ENCODE measurements at regions not wholly inside any gene's neighbourhood (a gene's known extent, or its start where the extent isn't known, plus 50 kb on each side); places are given as distances from the start of the nearest gene placed in this dataset.
"Not testable (repeated sequence)": the region's sequence is repeated elsewhere in the genome, so short reads cannot be mapped to it uniquely, and the experiment has no call there.

DNA sequence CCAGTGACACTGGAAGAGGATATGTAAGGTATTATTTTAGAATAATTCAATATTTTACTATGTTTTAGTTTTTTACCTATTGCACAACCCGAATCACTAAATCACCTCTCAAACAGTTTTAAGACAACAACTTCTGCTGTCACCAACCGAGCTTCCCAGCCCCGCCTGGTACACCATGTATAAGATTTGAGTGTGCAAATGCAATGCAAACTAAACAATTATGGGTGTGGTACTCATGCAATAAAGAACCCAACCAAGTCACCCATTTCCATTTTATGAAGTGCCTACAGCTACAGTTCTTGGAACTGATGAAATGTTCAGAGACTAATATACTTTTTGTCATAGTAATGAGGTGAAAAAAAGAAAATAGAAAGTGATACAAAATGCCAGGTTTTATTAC lies 256.2 kb downstream of the TAFA4 start:
- TF ChIP-seq CTCF (IDR thresholded peaks at IDR 0.05) = no peak
- no peak for TF ChIP-seq POLR2A (IDR thresholded peaks at IDR 0.05)
- intact Hi-C loops (cut with DNase I) = no loop called here
- DNase-seq = no peak
- Histone ChIP-seq H3K27me3 (no peaks in the 10 kb centered on the region), H3K4me3 (no peak overlapping the region), H3K4me1 (replicated peaks in 1 of 2) (no peaks in the 10 kb centered on the region), H3K9me3 (replicated peaks in 1 of 3) (no peaks in the 10 kb centered on the region), H3K27ac (no peak overlapping the region), H3K36me3 (replicated peaks in 1 of 2) (no peaks in the 10 kb centered on the region)
- 78 to 88% (median 83%) methylated on average over 3 of the region's 3 CpGs for WGBS, 4 donors

GRCh38 chr3:68667346-68667745 lies 265.0 kb downstream of the TAFA4 start:
- no peak for DNase-seq
- intact Hi-C loops (cut with DNase I) = no loop called here
- H3K4me1 ChIP-seq (replicated peaks in 1 of 2) = no peaks in the 10 kb centered on the region
- no peak for TF ChIP-seq POLR2A (IDR thresholded peaks at IDR 0.05)
- TF ChIP-seq CTCF (IDR thresholded peaks at IDR 0.05) = no peak
- H3K27me3 ChIP-seq = no peaks in the 10 kb centered on the region
- no peaks in the 10 kb centered on the region for H3K36me3 ChIP-seq (replicated peaks in 1 of 2)
- H3K27ac ChIP-seq = no peak overlapping the region
- no peak overlapping the region for H3K4me3 ChIP-seq
- no peaks in the 10 kb centered on the region for H3K9me3 ChIP-seq (replicated peaks in 1 of 3)

DNA sequence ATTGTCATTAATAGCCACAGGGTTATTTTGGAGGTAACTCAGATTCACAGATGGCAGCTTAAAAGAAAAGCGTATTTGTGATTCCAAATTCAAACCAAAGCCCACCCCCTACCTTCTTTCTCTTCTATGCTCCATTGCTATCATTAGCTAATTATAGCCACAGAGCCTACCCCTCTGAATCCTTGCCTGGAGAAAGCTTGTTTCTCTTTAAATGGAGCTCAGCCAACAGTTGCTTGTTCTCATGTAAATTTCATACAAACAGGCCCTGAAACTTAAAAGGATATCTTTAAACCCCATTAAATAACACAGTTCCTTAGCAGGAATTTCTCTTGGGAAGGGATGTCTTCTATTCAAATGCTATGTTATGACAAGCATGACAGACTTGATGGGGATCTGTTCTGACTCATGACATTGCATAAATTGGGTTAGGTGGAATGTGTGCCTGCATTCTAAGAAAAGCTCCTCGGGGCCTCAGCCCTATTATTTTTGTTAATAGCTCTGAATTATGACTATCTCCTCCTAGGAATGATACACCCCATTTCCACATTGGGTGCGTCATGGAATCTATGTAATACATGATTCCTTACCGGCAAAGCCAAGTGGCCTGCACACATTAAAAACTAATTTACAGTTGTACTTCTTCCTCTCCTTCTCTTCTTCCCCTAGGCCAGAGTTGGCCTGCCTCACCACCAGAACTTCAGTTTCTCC lies 265.8 kb downstream of the TAFA4 start:
- no peaks in the 10 kb centered on the region for H3K36me3 ChIP-seq (replicated peaks in 1 of 2)
- WGBS, 4 donors = 68 to 83% (median 75%) methylated on average over 4 of the region's 4 CpGs
- H3K4me3 ChIP-seq = no peak overlapping the region
- no peaks in the 10 kb centered on the region for H3K27me3 ChIP-seq
- no peak overlapping the region for H3K27ac ChIP-seq
- H3K9me3 ChIP-seq (replicated peaks in 1 of 3) = no peaks in the 10 kb centered on the region
- no peaks in the 10 kb centered on the region for H3K4me1 ChIP-seq (replicated peaks in 1 of 2)
- TF ChIP-seq POLR2A (IDR thresholded peaks at IDR 0.05) = no peak
- intact Hi-C loops (cut with DNase I) = no loop called here
- DNase-seq = no peak

DNA sequence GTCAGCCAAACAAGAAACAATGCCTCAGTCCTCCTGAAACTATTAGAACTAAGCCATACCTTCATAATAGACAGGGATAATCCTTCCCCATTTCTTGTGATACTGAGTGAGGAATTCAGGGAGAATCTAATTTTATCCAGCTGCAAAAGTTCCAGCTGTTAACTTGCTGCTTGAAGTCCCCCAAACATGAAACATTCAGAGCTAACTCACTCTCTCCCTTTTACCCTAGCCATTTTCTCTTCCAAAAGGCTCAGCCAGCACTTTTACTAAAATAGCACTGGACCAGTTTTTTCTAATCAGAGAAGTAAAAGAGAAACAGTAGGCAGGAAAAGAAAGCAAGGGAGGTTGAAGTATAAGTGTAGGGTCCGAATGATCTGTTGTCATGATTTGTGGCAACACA lies 268.1 kb downstream of the TAFA4 start:
- H3K27ac ChIP-seq = no peak overlapping the region
- intact Hi-C loops (cut with DNase I) = no loop called here
- no peaks in the 10 kb centered on the region for H3K27me3 ChIP-seq
- no peaks in the 10 kb centered on the region for H3K36me3 ChIP-seq (replicated peaks in 1 of 2)
- no peak for TF ChIP-seq POLR2A (IDR thresholded peaks at IDR 0.05)
- TF ChIP-seq CTCF (IDR thresholded peaks at IDR 0.05) = no peak
- H3K9me3 ChIP-seq (replicated peaks in 1 of 3) = no peaks in the 10 kb centered on the region
- H3K4me1 ChIP-seq (replicated peaks in 1 of 2) = no peaks in the 10 kb centered on the region
- no peak overlapping the region for H3K4me3 ChIP-seq
- no peak for DNase-seq
- 21 to 37% (median 25%) methylated on average over 1 of the region's 1 CpG for WGBS, 4 donors

GRCh38 chr3:68662176-68662575 lies 270.2 kb downstream of the TAFA4 start:
- intact Hi-C loops (cut with DNase I) = no loop called here
- Histone ChIP-seq H3K27me3 (no peaks in the 10 kb centered on the region), H3K36me3 (replicated peaks in 1 of 2) (no peaks in the 10 kb centered on the region), H3K27ac (no peak overlapping the region), H3K4me3 (no peak overlapping the region), H3K9me3 (replicated peaks in 1 of 3) (no peaks in the 10 kb centered on the region), H3K4me1 (replicated peaks in 1 of 2) (no peaks in the 10 kb centered on the region)
- no peak for DNase-seq
- TF ChIP-seq CTCF (IDR thresholded peaks at IDR 0.05) = no peak
- TF ChIP-seq POLR2A (IDR thresholded peaks at IDR 0.05) = no peak
- WGBS, 4 donors = 82 to 92% (median 89%) methylated on average over 1 of the region's 1 CpG

DNA sequence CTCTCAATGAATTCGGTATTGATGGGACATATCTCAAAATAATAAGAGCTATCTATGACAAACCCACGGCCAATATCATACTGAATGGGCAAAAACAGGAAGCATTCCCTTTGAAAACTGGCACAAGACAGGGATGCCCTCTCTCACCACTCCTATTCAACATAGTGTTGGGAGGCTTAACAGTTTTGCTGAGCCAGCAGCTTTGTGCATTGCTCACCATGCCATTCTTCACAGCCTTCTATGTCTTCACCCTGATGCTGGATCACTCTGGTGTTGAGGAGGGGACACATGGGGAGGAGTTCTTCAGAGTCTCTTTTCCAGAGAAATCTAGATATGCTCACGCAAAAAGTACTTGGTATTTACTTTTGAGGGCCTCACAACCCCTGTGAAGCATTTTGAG lies 281.7 kb downstream of the TAFA4 start:
- H3K4me1 ChIP-seq (replicated peaks in 1 of 2); H3K36me3 ChIP-seq (replicated peaks in 1 of 2); intact Hi-C loops (cut with DNase I); H3K9me3 ChIP-seq (replicated peaks in 1 of 3); H3K27me3 ChIP-seq; DNase-seq; H3K4me3 ChIP-seq; H3K27ac ChIP-seq: not testable (repeated sequence)
- 68 to 85% (median 80%) methylated on average over 3 of the region's 3 CpGs for WGBS, 4 donors
